Astrocyte (in vitro differentiated cells and primary cell): ENCODE measurements at regions not wholly inside any gene's neighbourhood (a gene's known extent, or its start where the extent isn't known, plus 50 kb on each side); places are given as distances from the start of the nearest gene placed in this dataset.

Experiments
- DNase-seq: peaks from one replicate; pipeline ENCODE4 v3.0.0-alpha.2; 2010; ENCODE audit warnings: low read depth
- FAIRE-seq: peaks from 2 replicates; lab custom pipeline; 2011; peaks lifted over from hg19 to GRCh38; lab: Jason Lieb, UNC
- H2AFZ ChIP-seq: 2 replicates; pipeline ENCODE4 v1.6.0; 2012; ENCODE audit warnings: low read depth, low read length, inconsistent platforms
- H3K27ac ChIP-seq: 2 replicates; pipeline ENCODE4 v1.5.1; 2011; ENCODE audit warnings: low read depth, low read length, inconsistent platforms
- H3K27me3 ChIP-seq: 2 replicates; pipeline ENCODE4 v1.6.0; 2011; ENCODE audit warnings: low read length, inconsistent platforms; ENCODE audit not compliant: insufficient read depth
- H3K36me3 ChIP-seq: 2 replicates; pipeline ENCODE4 v1.5.1; 2011; ENCODE audit warnings: low read length, inconsistent platforms; ENCODE audit not compliant: insufficient read depth
- H3K4me1 ChIP-seq: 2 replicates; pipeline ENCODE4 v1.5.1; 2011; ENCODE audit warnings: low read length, inconsistent platforms; ENCODE audit not compliant: insufficient read depth
- H3K4me2 ChIP-seq: 2 replicates; pipeline ENCODE4 v1.6.0; 2012; ENCODE audit warnings: low read length, inconsistent platforms
- H3K4me3 ChIP-seq: 2 replicates; pipeline ENCODE4 v1.5.1; 2011; ENCODE audit warnings: low read depth, mild to moderate bottlenecking, low read length, inconsistent platforms; ENCODE audit not compliant: insufficient read depth
- H3K79me2 ChIP-seq: 2 replicates; pipeline ENCODE4 v1.6.0; 2012; ENCODE audit warnings: mild to moderate bottlenecking, low read length, inconsistent platforms; ENCODE audit not compliant: insufficient read depth
- H3K9ac ChIP-seq: 2 replicates; pipeline ENCODE4 v1.6.0; 2012; ENCODE audit warnings: mild to moderate bottlenecking, low read length, inconsistent platforms
- H3K9me3 ChIP-seq: 2 replicates; pipeline ENCODE4 v1.5.1; 2012; ENCODE audit warnings: low read depth, mild to moderate bottlenecking, low read length, inconsistent platforms; ENCODE audit not compliant: insufficient read depth
- H4K20me1 ChIP-seq: 2 replicates; pipeline ENCODE4 v1.6.0; 2012; ENCODE audit warnings: low read length, inconsistent platforms; ENCODE audit not compliant: insufficient read depth
- H3K27ac Mint-ChIP-seq: one replicate; pipeline ENCODE4 v1.8.0; 2021; ENCODE audit warnings: mild to moderate bottlenecking, mixed read lengths; ENCODE audit not compliant: unreplicated experiment
- H3K27me3 Mint-ChIP-seq: one replicate; pipeline ENCODE4 v1.8.0; 2021; ENCODE audit warnings: low read depth, mixed read lengths; ENCODE audit not compliant: unreplicated experiment
- H3K36me3 Mint-ChIP-seq: one replicate; pipeline ENCODE4 v1.8.0; 2021; ENCODE audit warnings: low read depth, mixed read lengths; ENCODE audit not compliant: unreplicated experiment
- H3K4me1 Mint-ChIP-seq: one replicate; pipeline ENCODE4 v1.8.0; 2021; ENCODE audit warnings: low read depth, mixed read lengths; ENCODE audit not compliant: unreplicated experiment
- H3K4me3 Mint-ChIP-seq: one replicate; pipeline ENCODE4 v1.8.0; 2021; ENCODE audit warnings: mild to moderate bottlenecking, moderate library complexity, mixed read lengths; ENCODE audit not compliant: unreplicated experiment
- H3K9me3 Mint-ChIP-seq: one replicate; pipeline ENCODE4 v1.8.0; 2021; ENCODE audit warnings: mild to moderate bottlenecking, mixed read lengths; ENCODE audit not compliant: unreplicated experiment
- EZH2 ChIP-seq: IDR thresholded peaks from 2 replicates; pipeline ENCODE4 v1.6.1; 2012; ENCODE audit warnings: mild to moderate bottlenecking, low read length, inconsistent platforms; ENCODE audit not compliant: insufficient read depth
- TF ChIP-seq, protein P1 (sequence below): IDR thresholded peaks from 2 replicates; pipeline ENCODE4 v1.5.1; 2011; ENCODE audit warnings: low read depth, mild to moderate bottlenecking, inconsistent platforms, low read length, moderate library complexity; ENCODE audit not compliant: insufficient read depth

DNA sequence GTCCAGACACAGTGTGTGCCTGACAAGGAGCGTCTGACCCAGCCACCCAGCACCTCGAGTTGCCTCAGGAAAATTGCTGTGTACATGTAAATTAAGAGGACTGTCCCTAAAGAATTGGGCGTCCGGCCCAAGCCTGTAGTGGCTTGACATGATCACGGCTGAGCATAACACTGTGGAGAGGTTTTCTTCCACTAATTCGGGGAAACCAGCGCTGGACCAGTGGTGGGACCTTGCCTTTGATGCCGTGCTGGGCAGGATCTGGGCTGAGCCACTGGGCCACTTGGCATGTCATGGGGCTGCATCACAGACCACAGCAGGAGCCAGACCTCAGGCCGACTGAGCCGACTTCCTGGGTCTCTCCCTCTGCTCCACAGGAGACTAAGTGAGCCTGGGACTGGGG is 282.5 kb downstream of the GLRX3 start:
- no peaks in the 10 kb centered on the region for H3K36me3 Mint-ChIP-seq
- H3K27ac Mint-ChIP-seq, result no peak overlapping the region
- H3K27ac ChIP-seq, result no peak overlapping the region
- H4K20me1 ChIP-seq, result no peaks in the 10 kb centered on the region
- H3K9me3 ChIP-seq, result peaks cover under 1% of the 10 kb centered on the region
- H3K4me2 ChIP-seq, result no peak overlapping the region
- H3K4me1 Mint-ChIP-seq, result no peaks in the 10 kb centered on the region
- no peak overlapping the region for H3K4me3 ChIP-seq
- H3K9me3 Mint-ChIP-seq, result peaks cover 23% of the 10 kb centered on the region
- no peak for TF ChIP-seq EZH2
- TF ChIP-seq, protein P1, sequence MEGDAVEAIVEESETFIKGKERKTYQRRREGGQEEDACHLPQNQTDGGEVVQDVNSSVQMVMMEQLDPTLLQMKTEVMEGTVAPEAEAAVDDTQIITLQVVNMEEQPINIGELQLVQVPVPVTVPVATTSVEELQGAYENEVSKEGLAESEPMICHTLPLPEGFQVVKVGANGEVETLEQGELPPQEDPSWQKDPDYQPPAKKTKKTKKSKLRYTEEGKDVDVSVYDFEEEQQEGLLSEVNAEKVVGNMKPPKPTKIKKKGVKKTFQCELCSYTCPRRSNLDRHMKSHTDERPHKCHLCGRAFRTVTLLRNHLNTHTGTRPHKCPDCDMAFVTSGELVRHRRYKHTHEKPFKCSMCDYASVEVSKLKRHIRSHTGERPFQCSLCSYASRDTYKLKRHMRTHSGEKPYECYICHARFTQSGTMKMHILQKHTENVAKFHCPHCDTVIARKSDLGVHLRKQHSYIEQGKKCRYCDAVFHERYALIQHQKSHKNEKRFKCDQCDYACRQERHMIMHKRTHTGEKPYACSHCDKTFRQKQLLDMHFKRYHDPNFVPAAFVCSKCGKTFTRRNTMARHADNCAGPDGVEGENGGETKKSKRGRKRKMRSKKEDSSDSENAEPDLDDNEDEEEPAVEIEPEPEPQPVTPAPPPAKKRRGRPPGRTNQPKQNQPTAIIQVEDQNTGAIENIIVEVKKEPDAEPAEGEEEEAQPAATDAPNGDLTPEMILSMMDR, result no peak
- H3K36me3 ChIP-seq, result no peaks in the 10 kb centered on the region
- FAIRE-seq, result no peak
- peaks cover 2% of the 10 kb centered on the region for H3K27me3 Mint-ChIP-seq
- H3K4me1 ChIP-seq, result no peaks in the 10 kb centered on the region
- no peak overlapping the region for H2AFZ ChIP-seq
- no peaks in the 10 kb centered on the region for H3K79me2 ChIP-seq
- H3K4me3 Mint-ChIP-seq, result no peak overlapping the region
- no peak overlapping the region for H3K9ac ChIP-seq
- no peaks in the 10 kb centered on the region for H3K27me3 ChIP-seq
- no peak for DNase-seq

GRCh38 chr10:130421909-130422308 is 285.7 kb downstream of the GLRX3 start:
- Histone ChIP-seq H3K27ac (no peak overlapping the region), H3K27me3 (no peaks in the 10 kb centered on the region), H2AFZ (no peak overlapping the region), H3K9me3 (peaks cover 7% of the 10 kb centered on the region), H4K20me1 (no peaks in the 10 kb centered on the region), H3K4me2 (no peak overlapping the region), H3K79me2 (no peaks in the 10 kb centered on the region), H3K9ac (no peak overlapping the region), H3K4me3 (no peak overlapping the region), H3K4me1 (no peaks in the 10 kb centered on the region), H3K36me3 (no peaks in the 10 kb centered on the region)
- no peak for DNase-seq
- no peak for FAIRE-seq
- no peak overlapping the region for H3K27ac Mint-ChIP-seq
- peaks cover 2% of the 10 kb centered on the region for H3K27me3 Mint-ChIP-seq
- H3K4me3 Mint-ChIP-seq, result no peak overlapping the region
- no peaks in the 10 kb centered on the region for H3K4me1 Mint-ChIP-seq
- no peaks in the 10 kb centered on the region for H3K36me3 Mint-ChIP-seq
- peaks cover 13% of the 10 kb centered on the region for H3K9me3 Mint-ChIP-seq
- TF ChIP-seq EZH2, result no peak
- TF ChIP-seq, protein P1, result no peak

GRCh38 chr10:130422366-130423324 is 286.5 kb downstream of the GLRX3 start:
- DNase-seq (no peak), FAIRE-seq (no peak)
- Mint-ChIP-seq H3K27ac (no peak overlapping the region), H3K4me3 (no peak overlapping the region), H3K27me3 (peaks cover 2% of the 10 kb centered on the region), H3K36me3 (no peaks in the 10 kb centered on the region), H3K9me3 (peaks cover 13% of the 10 kb centered on the region), H3K4me1 (no peaks in the 10 kb centered on the region)
- Histone ChIP-seq H3K27ac (no peak overlapping the region), H3K9me3 (peaks cover 15% of the 10 kb centered on the region), H3K4me2 (no peak overlapping the region), H3K9ac (no peak overlapping the region), H3K36me3 (no peaks in the 10 kb centered on the region), H2AFZ (no peak overlapping the region), H3K4me1 (no peaks in the 10 kb centered on the region), H3K79me2 (no peaks in the 10 kb centered on the region), H3K4me3 (no peak overlapping the region), H3K27me3 (no peaks in the 10 kb centered on the region), H4K20me1 (no peaks in the 10 kb centered on the region)
- TF ChIP-seq EZH2, result no peak
- TF ChIP-seq, protein P1, result no peak
